Stimulated activated naive CD8-positive, alpha-beta T cell treated with anti-CD3 and anti-CD28 coated beads, Interleukin-15, Interleukin-2, amounts not matched to agents 100 ng/mL and 50 ng/mL, for 24 hours (primary cell): ENCODE measurements at regions not wholly inside any gene's neighbourhood (a gene's known extent, or its start where the extent isn't known, plus 50 kb on each side); places are given as distances from the start of the nearest gene placed in this dataset.
"Not testable (repeated sequence)": the region's sequence is repeated elsewhere in the genome, so short reads cannot be mapped to it uniquely, and the experiment has no call there.

ENCODE experiments used
- H3K27ac Mint-ChIP-seq: one replicate; pipeline ENCODE4 v1.8.0; 2021; ENCODE audit warnings: mild to moderate bottlenecking, mixed read lengths
- H3K27me3 Mint-ChIP-seq: one replicate; pipeline ENCODE4 v1.8.0; 2021; ENCODE audit warnings: mixed read lengths
- H3K36me3 Mint-ChIP-seq: one replicate; pipeline ENCODE4 v1.8.0; 2021; ENCODE audit warnings: low read depth, mixed read lengths
- H3K4me1 Mint-ChIP-seq: one replicate; pipeline ENCODE4 v1.8.0; 2021; ENCODE audit warnings: low read depth, mixed read lengths
- H3K4me3 Mint-ChIP-seq: one replicate; pipeline ENCODE4 v1.8.0; 2021; ENCODE audit warnings: mild to moderate bottlenecking, mixed read lengths
- H3K9me3 Mint-ChIP-seq: one replicate; pipeline ENCODE4 v1.8.0; 2021; ENCODE audit warnings: mixed read lengths

GRCh38 chr20:41750137-41750536 lies 132.0 kb upstream of the CHD6 start:
- no peak overlapping the region for H3K4me3 Mint-ChIP-seq
- no peak overlapping the region for H3K27ac Mint-ChIP-seq
- H3K36me3 Mint-ChIP-seq, result no peaks in the 10 kb centered on the region
- H3K27me3 Mint-ChIP-seq, result peaks cover 23% of the 10 kb centered on the region
- peaks cover 2% of the 10 kb centered on the region for H3K9me3 Mint-ChIP-seq
- no peaks in the 10 kb centered on the region for H3K4me1 Mint-ChIP-seq

DNA sequence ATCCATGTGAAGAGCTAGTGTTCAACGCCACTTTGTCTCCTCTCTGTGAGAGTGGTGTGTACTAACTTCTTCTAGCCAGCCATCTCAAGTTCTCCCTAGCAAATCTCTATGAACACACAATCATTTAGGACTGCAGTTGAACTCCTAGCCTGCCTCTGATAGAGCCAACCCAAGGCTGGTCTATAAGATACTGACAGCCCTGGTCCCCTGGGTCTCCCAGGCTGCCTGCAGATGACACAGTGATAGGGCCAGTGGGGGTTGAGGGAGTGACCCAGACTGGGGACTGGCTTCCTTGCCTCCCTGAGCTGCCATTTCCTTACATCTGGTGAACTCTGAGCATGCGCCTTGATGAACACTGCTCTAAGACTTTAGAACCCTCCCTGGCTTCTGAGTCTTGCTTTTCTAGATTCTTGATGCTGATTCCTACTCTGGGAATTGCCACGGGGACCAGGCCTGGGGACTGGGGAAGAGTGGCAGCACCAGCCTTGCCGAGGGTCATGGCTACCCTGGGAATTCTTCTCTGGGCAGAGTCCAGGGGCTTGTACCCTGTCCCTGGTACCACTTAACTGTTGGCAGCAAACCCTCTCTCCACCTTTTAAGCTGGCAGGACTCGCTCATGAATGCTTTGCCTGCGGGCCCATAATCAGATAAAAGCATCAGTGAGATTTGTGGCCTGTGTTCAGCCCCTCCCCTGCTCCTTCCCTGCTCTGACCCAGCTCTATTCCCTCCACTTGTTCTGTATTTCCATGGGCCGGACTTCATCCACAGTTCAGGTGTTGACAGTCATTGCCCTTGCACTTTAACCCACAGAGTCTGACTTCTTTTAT lies 130.8 kb upstream of the CHD6 start:
- no peak overlapping the region for H3K4me3 Mint-ChIP-seq
- H3K27ac Mint-ChIP-seq, result no peak overlapping the region
- peaks cover 4% of the 10 kb centered on the region for H3K9me3 Mint-ChIP-seq
- peaks cover 34% of the 10 kb centered on the region for H3K27me3 Mint-ChIP-seq
- H3K36me3 Mint-ChIP-seq, result no peaks in the 10 kb centered on the region
- H3K4me1 Mint-ChIP-seq, result no peaks in the 10 kb centered on the region

GRCh38 chr20:41748051-41748450 lies 129.9 kb upstream of the CHD6 start:
- H3K4me3 Mint-ChIP-seq, result no peak overlapping the region
- H3K36me3 Mint-ChIP-seq, result no peaks in the 10 kb centered on the region
- H3K27ac Mint-ChIP-seq, result no peak overlapping the region
- H3K9me3 Mint-ChIP-seq, result peaks cover 4% of the 10 kb centered on the region
- H3K4me1 Mint-ChIP-seq, result no peaks in the 10 kb centered on the region
- peaks cover 35% of the 10 kb centered on the region for H3K27me3 Mint-ChIP-seq

DNA sequence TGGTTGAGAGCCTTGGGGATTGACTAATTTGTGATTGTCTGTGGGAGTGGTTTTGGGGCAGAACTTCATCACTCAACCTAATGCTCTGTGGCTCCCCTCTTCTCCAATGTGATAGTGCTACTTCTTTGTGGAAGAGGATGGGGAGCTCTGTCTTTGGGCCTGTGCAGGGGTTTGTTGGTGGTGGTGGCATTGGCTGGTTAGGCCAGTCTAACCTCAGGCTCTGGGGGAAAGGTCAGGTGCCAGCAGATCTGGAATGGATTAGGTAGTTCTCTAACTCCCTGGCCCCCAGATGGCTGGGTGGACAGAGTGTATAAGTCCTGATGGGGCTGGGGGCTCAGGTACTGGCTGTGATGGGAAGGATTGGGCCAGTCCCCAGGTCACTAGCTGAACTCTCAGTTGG lies 129.0 kb upstream of the CHD6 start:
- Mint-ChIP-seq H3K27me3 (peaks cover 33% of the 10 kb centered on the region), H3K9me3 (peaks cover 4% of the 10 kb centered on the region), H3K4me3 (no peak overlapping the region), H3K4me1 (no peaks in the 10 kb centered on the region), H3K36me3 (no peaks in the 10 kb centered on the region), H3K27ac (no peak overlapping the region)

GRCh38 chr20:41746635-41747034 lies 128.5 kb upstream of the CHD6 start:
- H3K36me3 Mint-ChIP-seq, result no peaks in the 10 kb centered on the region
- H3K27ac Mint-ChIP-seq, result no peak overlapping the region
- H3K9me3 Mint-ChIP-seq, result peaks cover 4% of the 10 kb centered on the region
- H3K27me3 Mint-ChIP-seq, result peaks cover 32% of the 10 kb centered on the region
- H3K4me1 Mint-ChIP-seq, result no peaks in the 10 kb centered on the region
- no peak overlapping the region for H3K4me3 Mint-ChIP-seq

DNA sequence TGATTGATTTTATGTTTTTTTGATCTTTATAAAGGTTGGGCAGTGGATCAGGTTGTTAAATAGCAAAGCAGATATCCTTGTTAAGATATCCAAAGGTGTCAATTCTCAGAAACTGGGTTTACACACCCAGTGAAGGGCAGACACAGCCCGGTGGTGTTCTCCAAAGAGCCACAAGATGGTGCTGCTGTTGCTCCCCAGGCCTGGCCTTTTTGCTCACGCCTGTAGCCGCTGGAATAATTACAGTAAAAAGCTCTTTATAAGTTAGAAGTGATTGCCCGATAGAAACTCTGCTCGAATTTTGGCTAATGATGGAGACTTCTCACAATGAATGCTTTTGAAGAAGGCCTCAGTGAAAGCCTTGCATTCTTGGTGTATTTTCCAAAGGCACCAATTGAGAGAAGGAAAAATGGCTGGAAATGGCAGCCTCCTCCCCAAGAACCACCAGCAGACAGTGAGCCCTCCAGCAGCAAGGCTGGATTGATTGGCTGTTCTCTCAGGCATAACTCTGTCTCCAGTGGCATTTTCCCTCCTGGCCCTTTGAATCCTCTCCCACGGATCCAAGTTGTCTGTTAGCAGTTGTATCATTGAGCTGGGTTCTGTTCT lies 120.5 kb upstream of the CHD6 start:
- no peak overlapping the region for H3K4me3 Mint-ChIP-seq
- H3K36me3 Mint-ChIP-seq, result no peaks in the 10 kb centered on the region
- H3K27me3 Mint-ChIP-seq, result no peaks in the 10 kb centered on the region
- H3K4me1 Mint-ChIP-seq, result no peaks in the 10 kb centered on the region
- H3K9me3 Mint-ChIP-seq, result no peaks in the 10 kb centered on the region
- H3K27ac Mint-ChIP-seq, result no peak overlapping the region

GRCh38 chr20:41735949-41736348 lies 117.8 kb upstream of the CHD6 start:
- H3K4me1 Mint-ChIP-seq, result no peaks in the 10 kb centered on the region

DNA sequence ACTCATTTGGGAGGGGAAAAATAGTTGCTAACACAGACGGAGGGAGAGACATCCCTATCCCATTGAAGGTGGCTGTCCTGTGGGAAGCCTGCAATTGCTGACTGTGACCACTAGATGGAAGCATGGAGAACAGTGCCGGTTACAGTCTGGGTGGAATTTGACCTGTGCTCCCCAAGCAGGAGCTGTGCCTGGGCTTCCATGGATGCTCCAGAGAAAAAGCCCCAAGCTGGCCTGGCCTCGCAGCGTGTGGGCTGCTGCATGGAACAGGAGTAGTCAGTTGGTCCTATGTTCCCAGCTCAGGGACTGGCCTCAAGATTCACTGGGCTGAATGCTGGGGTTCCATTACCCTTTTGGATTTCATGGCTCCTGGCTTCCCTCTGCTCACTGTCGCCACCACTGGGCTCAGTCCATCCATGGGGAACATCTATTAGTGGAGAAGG lies 116.3 kb upstream of the CHD6 start:
- H3K4me3 Mint-ChIP-seq, result no peak overlapping the region
- no peaks in the 10 kb centered on the region for H3K27me3 Mint-ChIP-seq

More at GRCh38 chr20:41735949-41736348, 117.8 kb upstream of the CHD6 start:
- Mint-ChIP-seq H3K36me3 (no peaks in the 10 kb centered on the region), H3K4me3 (no peak overlapping the region), H3K27me3 (no peaks in the 10 kb centered on the region), H3K9me3 (no peaks in the 10 kb centered on the region), H3K27ac (no peak overlapping the region)

DNA sequence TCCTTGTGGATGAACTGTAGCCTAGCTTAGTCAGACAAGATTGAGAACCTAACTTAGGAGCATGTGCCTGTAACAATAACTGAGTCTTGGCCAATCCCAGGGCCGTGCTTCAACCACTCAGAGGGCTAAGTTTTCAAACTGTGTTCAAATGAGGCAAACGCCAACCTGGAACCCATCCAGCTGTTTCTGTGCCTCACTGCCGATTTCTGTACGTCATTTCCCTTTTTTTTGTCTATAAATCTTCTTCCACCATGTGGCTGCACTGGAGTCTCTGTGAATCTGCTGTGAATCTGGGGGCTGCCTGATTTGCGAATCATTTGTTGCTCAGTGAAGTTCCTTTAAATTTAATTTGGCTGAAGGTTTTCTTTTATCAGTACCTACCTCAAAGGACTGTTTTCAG lies 115.0 kb upstream of the CHD6 start:
- Mint-ChIP-seq H3K9me3 (no peaks in the 10 kb centered on the region), H3K4me3 (no peak overlapping the region), H3K36me3 (no peaks in the 10 kb centered on the region), H3K27me3 (no peaks in the 10 kb centered on the region), H3K27ac (no peak overlapping the region), H3K4me1 (no peaks in the 10 kb centered on the region)

More for the DNA sequence above, 116.3 kb upstream of the CHD6 start:
- H3K9me3 Mint-ChIP-seq, result no peaks in the 10 kb centered on the region
- H3K27ac Mint-ChIP-seq, result no peak overlapping the region
- H3K36me3 Mint-ChIP-seq, result no peaks in the 10 kb centered on the region
- H3K4me1 Mint-ChIP-seq, result no peaks in the 10 kb centered on the region

GRCh38 chr20:41731198-41731597 lies 113.0 kb upstream of the CHD6 start:
- H3K4me1 Mint-ChIP-seq, H3K27ac Mint-ChIP-seq, H3K9me3 Mint-ChIP-seq: not testable (repeated sequence)

GRCh38 chr20:41727681-41728080 lies 109.5 kb upstream of the CHD6 start:
- not testable (repeated sequence) for H3K36me3 Mint-ChIP-seq

More at GRCh38 chr20:41731198-41731597, 113.0 kb upstream of the CHD6 start:
- H3K36me3 Mint-ChIP-seq, H3K4me3 Mint-ChIP-seq, H3K27me3 Mint-ChIP-seq: not testable (repeated sequence)

DNA sequence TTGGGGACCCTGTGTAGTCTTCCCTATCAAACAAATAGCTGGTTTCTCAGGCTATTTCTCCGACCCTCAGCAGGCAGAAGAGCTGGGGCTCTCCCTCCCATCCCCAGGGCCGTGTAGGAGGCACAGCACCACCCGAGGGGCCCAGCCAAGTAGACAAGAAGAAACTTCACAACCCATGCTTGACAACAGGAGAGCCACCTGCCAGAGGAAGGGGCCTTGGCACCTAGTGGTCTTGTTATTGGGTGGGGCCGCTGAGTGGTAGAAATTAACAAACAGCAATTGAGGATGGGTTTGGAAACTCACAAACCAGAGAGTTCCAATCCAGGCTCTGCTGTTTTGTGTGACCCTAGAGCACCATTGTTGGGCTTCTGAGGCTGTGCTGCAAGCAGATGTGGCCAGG lies 108.5 kb upstream of the CHD6 start:
- Mint-ChIP-seq H3K27ac (no peak overlapping the region), H3K27me3 (peaks cover 4% of the 10 kb centered on the region), H3K4me3 (no peak overlapping the region), H3K9me3 (peaks cover 4% of the 10 kb centered on the region), H3K36me3 (no peaks in the 10 kb centered on the region), H3K4me1 (no peaks in the 10 kb centered on the region)

More at GRCh38 chr20:41727681-41728080, 109.5 kb upstream of the CHD6 start:
- H3K4me3 Mint-ChIP-seq, H3K27ac Mint-ChIP-seq, H3K9me3 Mint-ChIP-seq, H3K27me3 Mint-ChIP-seq, H3K4me1 Mint-ChIP-seq: not testable (repeated sequence)

DNA sequence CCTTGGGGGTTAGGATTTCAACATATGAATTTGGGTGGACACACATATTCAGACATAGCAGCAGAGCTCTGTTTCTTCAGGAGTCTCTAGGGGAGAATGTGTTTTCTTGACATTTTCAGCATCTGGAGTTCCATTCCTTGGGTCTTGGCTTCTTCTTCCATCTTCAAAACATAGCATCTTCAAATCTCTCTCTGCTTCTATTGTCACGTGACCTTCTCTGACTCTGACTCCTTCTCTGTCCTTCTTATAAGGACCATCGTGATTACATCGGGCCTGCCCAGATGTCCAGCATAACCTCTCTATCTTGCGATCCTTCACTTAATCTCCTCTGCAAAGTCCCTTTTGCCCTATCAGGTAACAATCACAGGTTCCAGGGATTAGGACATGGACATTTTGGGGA lies 101.0 kb upstream of the CHD6 start:
- Mint-ChIP-seq H3K4me3 (no peak overlapping the region), H3K36me3 (no peaks in the 10 kb centered on the region)

GRCh38 chr20:41717483-41717882 lies 99.3 kb upstream of the CHD6 start:
- Mint-ChIP-seq H3K27ac (no peak overlapping the region), H3K9me3 (no peaks in the 10 kb centered on the region), H3K4me3 (no peak overlapping the region), H3K27me3 (peaks cover 6% of the 10 kb centered on the region), H3K4me1 (no peaks in the 10 kb centered on the region), H3K36me3 (no peaks in the 10 kb centered on the region)

More for the DNA sequence above, 101.0 kb upstream of the CHD6 start:
- Mint-ChIP-seq H3K27ac (no peak overlapping the region), H3K9me3 (no peaks in the 10 kb centered on the region), H3K27me3 (peaks cover 6% of the 10 kb centered on the region), H3K4me1 (no peaks in the 10 kb centered on the region)

GRCh38 chr20:41716911-41717310 lies 98.7 kb upstream of the CHD6 start:
- H3K36me3 Mint-ChIP-seq, result no peaks in the 10 kb centered on the region
- no peak overlapping the region for H3K27ac Mint-ChIP-seq
- no peaks in the 10 kb centered on the region for H3K9me3 Mint-ChIP-seq
- H3K4me3 Mint-ChIP-seq, result no peak overlapping the region
- H3K27me3 Mint-ChIP-seq, result peaks cover 6% of the 10 kb centered on the region
- H3K4me1 Mint-ChIP-seq, result no peaks in the 10 kb centered on the region
